ENCODE measurements at regions not wholly inside any gene's neighbourhood (a gene's known extent, or its start where the extent isn't known, plus 50 kb on each side); places are given as distances from the start of the nearest gene placed in this dataset.

- TF ChIP-seq POLR2A (IDR thresholded peaks at IDR 0.05): no peak
- TF ChIP-seq CTCF (IDR thresholded peaks at IDR 0.05): no peak
- TF ChIP-seq EP300 (IDR thresholded peaks at IDR 0.05): no peak
- WGBS, 2 donors: 59 to 71% methylated on average over 1 of the region's 1 CpG
- DNase-seq (ENCODE audit: low spot score in 2 of 2): no peak
Measured at GRCh38 chr4:29560452-29560851, 1159.7 kb upstream of the PCDH7 start.

GRCh38 chr4:29565256-29565655, 1154.9 kb upstream of the PCDH7 start:
- H3K4me1 ChIP-seq: no peaks in the 10 kb centered on the region
- no peaks in the 10 kb centered on the region for H3K9me3 ChIP-seq
- 78 to 85% methylated on average over 2 of the region's 2 CpGs for WGBS, 2 donors
- H3K27me3 ChIP-seq: no peaks in the 10 kb centered on the region
- no peak for TF ChIP-seq EP300 (IDR thresholded peaks at IDR 0.05)
- TF ChIP-seq POLR2A (IDR thresholded peaks at IDR 0.05): no peak
- no peak for TF ChIP-seq CTCF (IDR thresholded peaks at IDR 0.05)
- DNase-seq (ENCODE audit: low spot score in 2 of 2): no peak
- no peak overlapping the region for H3K4me3 ChIP-seq
- no peaks in the 10 kb centered on the region for H3K36me3 ChIP-seq
- no peak overlapping the region for H3K27ac ChIP-seq

More at GRCh38 chr4:29560452-29560851, 1159.7 kb upstream of the PCDH7 start:
- no peaks in the 10 kb centered on the region for H3K9me3 ChIP-seq
- H3K4me3 ChIP-seq: no peak overlapping the region
- H3K27me3 ChIP-seq: no peaks in the 10 kb centered on the region
- no peak overlapping the region for H3K27ac ChIP-seq
- H3K36me3 ChIP-seq: no peaks in the 10 kb centered on the region
- no peaks in the 10 kb centered on the region for H3K4me1 ChIP-seq

- H3K27ac ChIP-seq: no peak overlapping the region
- H3K4me3 ChIP-seq: no peak overlapping the region
- no peaks in the 10 kb centered on the region for H3K27me3 ChIP-seq
- WGBS, 2 donors: 87 to 97% methylated on average over 1 of the region's 1 CpG
- no peak for DNase-seq (ENCODE audit: low spot score in 2 of 2)
- H3K36me3 ChIP-seq: no peaks in the 10 kb centered on the region
- no peaks in the 10 kb centered on the region for H3K4me1 ChIP-seq
- no peak for TF ChIP-seq CTCF (IDR thresholded peaks at IDR 0.05)
- no peak for TF ChIP-seq EP300 (IDR thresholded peaks at IDR 0.05)
- TF ChIP-seq POLR2A (IDR thresholded peaks at IDR 0.05): no peak
- H3K9me3 ChIP-seq: no peaks in the 10 kb centered on the region
Measured at GRCh38 chr4:29566371-29566770, 1153.8 kb upstream of the PCDH7 start.

GRCh38 chr4:29571322-29571721, 1148.8 kb upstream of the PCDH7 start:
- H3K36me3 ChIP-seq: no peaks in the 10 kb centered on the region
- H3K9me3 ChIP-seq: no peaks in the 10 kb centered on the region
- no peak overlapping the region for H3K27ac ChIP-seq
- no peak for DNase-seq (ENCODE audit: low spot score in 2 of 2)
- no peaks in the 10 kb centered on the region for H3K4me1 ChIP-seq
- H3K27me3 ChIP-seq: no peaks in the 10 kb centered on the region
- TF ChIP-seq EP300 (IDR thresholded peaks at IDR 0.05) (no peak), CTCF (IDR thresholded peaks at IDR 0.05) (no peak), POLR2A (IDR thresholded peaks at IDR 0.05) (no peak)
- H3K4me3 ChIP-seq: no peak overlapping the region
- WGBS, 2 donors: 80 to 91% methylated on average over 3 of the region's 3 CpGs

- 72 to 80% methylated on average over 2 of the region's 2 CpGs for WGBS, 2 donors
- Histone ChIP-seq H3K27ac (no peak overlapping the region), H3K4me3 (no peak overlapping the region), H3K27me3 (no peaks in the 10 kb centered on the region), H3K4me1 (no peaks in the 10 kb centered on the region), H3K36me3 (no peaks in the 10 kb centered on the region), H3K9me3 (no peaks in the 10 kb centered on the region)
- TF ChIP-seq EP300 (IDR thresholded peaks at IDR 0.05) (no peak), POLR2A (IDR thresholded peaks at IDR 0.05) (no peak), CTCF (IDR thresholded peaks at IDR 0.05) (no peak)
- DNase-seq (ENCODE audit: low spot score in 2 of 2): no peak
Measured at GRCh38 chr4:29578329-29578728, 1141.8 kb upstream of the PCDH7 start.

Data from tibial nerve (tissue), 4 donors.